ENCODE measurements at regions not wholly inside any gene's neighbourhood (a gene's known extent, or its start where the extent isn't known, plus 50 kb on each side); places are given as distances from the start of the nearest gene placed in this dataset.
"Not testable (repeated sequence)": the region's sequence is repeated elsewhere in the genome, so short reads cannot be mapped to it uniquely, and the experiment has no call there.

DNA sequence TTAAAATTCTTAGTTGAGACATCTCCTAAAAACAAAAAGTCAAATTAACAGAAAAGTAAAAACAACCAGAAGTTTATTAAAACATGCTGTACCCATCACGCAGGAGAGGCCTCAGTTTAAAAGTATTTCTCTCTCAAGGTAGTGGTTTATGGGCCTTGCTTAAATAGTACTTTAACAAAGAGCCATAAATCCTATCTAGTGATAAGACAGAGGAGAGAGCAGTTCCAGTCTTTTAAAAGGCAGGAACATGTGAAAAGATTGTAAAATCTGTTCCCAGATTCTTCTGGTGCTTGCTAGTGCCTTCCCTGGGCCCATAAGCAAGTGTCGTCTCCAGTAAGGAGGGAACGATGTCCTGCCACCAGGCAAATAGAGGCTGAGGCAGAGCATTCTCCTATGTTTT, 476.3 kb upstream of the ADGRL3 start:
- DNase-seq, result no peak

DNA sequence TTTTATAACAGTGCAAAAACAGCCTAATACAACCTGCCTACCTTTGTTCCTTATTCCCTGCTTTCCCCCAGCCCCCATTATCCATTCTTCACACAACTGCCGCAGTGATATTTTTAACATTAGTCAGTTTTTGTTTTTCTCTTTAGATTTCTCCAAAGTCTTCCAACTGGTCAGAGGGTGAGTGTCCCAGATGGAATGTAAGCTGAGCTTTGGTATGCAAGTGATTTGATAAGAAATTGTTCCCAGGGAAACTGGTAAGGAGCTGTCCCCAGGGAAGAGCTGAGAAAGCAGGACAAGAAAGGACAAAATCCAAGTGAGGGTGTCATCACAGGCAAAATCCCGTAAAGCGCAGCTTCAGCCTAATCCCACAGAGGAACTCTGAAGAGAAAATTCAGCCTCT, 475.5 kb upstream of the ADGRL3 start:
- no peak for DNase-seq

DNA sequence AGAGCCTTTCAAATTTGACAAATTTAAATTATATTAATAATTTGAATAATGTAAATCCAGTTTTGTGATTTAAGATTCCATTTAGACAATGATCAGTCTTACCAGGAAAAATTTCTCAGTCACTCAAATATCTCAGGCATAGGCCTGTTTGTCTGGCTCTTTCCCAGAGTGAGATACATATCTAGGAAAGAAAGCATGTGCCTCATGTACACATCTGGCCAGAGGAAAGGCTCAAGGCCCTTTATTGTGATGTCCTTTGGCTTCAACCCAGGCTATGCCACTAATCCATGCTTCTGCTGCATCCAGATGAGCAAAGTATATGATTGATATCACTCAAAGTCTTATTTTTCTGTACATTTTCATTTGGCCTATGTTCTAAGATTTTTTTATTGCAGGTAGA, 473.3 kb upstream of the ADGRL3 start:
- no peak for DNase-seq

DNA sequence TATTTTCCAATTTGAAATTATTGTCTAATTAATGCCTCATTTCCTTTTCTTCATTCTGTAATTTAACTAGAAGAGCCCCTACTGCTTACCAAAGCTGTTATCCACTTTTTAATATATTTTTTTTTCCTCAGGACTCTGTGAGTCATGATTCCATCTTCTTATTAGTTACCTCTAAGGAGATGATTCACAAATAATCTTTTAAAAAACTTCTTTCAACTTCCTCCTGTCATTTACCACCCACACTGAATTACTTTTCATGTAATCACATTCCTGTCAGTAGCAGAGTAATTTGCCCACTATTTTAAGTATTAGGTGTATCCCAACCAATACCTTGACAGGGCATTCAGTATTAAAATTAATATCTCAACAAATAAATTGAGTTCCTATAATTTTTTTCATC, 470.9 kb upstream of the ADGRL3 start:
- DNase-seq, result no peak

DNA sequence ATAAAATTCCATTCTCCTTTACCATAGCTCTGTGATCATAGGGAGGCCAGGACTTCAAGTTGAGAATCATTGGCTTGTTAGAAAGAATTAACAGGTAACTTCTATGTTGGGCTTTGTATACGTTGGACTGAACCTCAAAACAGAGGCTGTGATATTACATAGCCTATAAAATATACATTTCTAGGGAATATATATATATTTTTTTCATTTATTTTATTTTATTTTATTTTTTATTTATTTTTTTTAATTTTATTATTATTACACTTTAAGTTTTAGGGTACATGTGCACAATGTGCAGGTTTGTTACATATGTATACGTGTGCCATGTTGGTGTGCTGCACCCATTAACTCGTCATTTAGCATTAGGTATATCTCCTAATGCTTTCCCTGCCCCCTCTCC, 470.4 kb upstream of the ADGRL3 start:
- DNase-seq, result not testable (repeated sequence)

DNA sequence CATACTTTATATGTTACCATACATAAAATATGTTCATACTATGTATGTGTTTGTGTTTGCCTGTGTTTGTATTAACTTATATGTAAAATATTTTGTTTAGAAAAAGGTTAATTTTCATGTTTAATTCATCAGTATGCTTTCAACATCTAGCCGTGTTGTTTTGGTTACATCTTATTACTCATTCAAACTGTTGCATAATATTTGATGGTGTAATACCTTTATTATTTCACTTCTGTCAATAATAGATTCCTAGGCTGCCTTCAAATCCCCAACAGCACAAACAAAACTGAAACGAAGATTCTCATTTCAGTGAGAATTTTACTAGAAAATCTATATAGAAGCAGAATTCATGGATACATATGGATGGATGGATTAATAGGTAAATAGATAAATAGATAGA, 462.3 kb upstream of the ADGRL3 start:
- no peak for DNase-seq

DNA sequence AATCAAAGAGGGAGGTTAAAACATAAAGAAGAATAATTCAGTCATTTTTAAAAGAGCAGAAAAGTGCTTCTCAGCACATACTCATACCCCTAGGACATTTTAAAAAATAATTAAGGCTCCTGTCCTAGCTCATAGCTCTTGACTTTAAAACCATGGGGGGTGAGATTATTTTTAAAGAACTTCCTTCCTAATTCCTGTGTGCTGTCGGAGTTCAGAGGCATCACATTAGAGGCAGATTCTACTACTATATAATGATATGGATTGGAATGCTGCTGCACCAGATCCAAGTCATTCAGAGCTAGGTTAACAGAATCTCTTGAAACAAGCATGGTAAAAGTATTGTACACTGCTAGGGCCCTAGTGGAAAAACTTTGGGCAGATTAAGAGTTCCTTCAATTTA, 456.5 kb upstream of the ADGRL3 start:
- no peak for DNase-seq

DNA sequence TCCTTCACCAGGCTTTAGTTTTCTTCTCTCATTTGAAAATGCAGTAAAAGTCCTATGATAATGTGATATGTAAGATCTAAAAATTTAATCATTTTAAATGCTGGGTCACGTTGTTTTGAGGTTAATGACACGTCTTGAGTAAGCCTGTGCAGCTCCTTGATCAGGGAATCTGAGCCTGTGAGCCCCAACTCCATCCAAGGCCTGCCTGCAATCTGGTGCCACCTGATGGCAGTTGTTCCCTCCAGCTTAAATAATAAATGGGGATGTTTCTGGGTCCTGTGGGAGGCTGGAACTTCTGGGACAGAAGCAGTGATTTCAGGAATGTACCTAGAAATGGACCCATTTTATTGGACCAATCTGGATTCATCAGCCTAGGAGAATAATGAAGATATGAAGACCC, 455.4 kb upstream of the ADGRL3 start:
- DNase-seq, result no peak

- no peak for DNase-seq
Measured at GRCh38 chr4:60745800-60746571, 454.1 kb upstream of the ADGRL3 start.

GRCh38 chr4:60750962-60751361, 449.2 kb upstream of the ADGRL3 start:
- no peak for DNase-seq

GRCh38 chr4:60757986-60758680, 442.0 kb upstream of the ADGRL3 start:
- DNase-seq, result no peak

DNA sequence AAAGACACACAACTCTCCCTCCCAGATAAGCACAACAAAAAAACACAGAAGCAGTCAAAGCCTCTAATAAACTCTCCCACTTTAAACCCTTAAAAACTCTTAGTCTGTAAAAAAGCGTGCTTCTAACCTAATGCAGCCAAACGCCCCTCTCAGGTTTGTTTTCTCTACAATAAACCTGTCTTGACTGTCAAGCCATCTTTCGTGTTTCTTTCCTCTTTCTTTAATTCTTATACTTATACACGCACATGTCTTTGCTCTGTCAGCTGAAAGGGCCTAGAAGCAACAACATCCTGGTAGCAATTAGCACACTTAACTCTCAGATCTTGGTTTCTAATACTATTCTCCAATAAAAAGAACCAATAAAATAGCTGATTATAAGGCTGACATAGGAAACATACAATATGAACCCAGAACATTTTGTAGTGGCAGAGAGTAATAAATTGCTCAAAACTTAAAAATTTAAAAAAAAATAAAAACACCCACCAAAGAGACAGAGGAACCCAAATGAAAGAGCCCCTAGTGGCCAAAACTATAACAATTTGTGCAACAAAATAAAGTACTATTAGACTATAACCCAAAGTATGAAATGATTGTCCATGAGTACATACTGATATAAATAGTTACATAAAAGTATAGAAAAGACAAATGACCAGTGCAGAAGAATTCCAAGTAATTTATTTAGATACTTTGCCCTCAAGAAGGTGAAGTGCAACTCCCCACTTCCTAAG, 440.4 kb upstream of the ADGRL3 start:
- no peak for DNase-seq

DNA sequence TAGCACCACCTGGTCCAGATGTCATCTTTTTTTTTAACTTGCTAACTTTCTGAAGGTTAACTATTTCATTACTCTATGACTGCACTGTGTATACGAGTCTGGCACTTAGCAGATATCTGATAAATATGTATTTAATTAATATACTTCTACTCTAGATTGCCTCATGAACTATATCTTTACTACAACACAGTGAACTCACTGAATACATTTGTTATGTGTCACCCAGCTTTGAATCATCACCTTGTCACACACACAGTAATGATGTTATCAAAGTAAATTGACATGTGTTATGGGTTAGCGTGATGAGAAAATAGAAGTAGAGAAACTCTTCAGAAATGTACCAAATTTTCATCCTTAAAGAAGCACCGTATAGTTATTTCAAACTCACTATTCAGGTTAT, 419.3 kb upstream of the ADGRL3 start:
- no peak for DNase-seq

DNA sequence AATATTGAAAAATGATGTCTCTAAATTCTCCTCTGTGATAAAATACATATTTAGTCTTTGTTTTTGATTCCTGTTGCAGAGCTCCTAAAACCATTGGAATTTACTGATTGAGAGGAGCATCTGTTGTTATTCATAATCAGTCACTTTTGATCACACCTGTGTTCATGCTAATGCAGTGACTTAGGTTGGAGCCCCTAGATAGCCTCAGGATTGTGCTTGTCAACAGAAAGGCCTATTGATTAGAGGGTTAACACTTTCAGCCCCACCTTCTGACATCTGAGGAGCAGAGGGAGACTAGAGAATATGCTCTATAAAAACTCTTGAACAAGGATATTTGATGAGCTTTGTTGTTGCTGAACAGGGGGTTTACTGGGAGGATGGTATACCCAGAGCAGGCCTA, 409.5 kb upstream of the ADGRL3 start:
- no peak for DNase-seq

GRCh38 chr4:60794372-60794771, 405.8 kb upstream of the ADGRL3 start:
- DNase-seq, result no peak

GRCh38 chr4:60799214-60799613, 400.9 kb upstream of the ADGRL3 start:
- DNase-seq, result no peak

DNA sequence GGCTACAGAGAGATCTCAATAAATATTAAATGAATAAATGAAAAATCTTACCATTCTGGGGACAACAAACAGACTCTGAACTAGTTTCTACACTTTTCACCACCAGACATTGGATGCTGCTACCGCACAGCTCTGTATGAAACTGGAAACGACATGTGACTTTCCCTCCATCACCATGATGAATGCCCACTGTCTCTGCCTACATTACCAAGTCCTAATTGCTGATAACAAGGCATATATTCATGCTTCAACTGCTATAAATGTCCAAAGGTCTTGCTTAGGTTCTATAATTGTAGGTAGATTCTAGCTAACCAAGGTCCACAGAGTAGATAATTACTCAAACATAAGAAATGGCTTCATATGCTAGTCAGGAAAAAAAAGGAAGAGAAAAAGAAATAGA, 399.4 kb upstream of the ADGRL3 start:
- DNase-seq, result no peak

GRCh38 chr4:60805500-60806313, 394.4 kb upstream of the ADGRL3 start:
- no peak for DNase-seq

DNA sequence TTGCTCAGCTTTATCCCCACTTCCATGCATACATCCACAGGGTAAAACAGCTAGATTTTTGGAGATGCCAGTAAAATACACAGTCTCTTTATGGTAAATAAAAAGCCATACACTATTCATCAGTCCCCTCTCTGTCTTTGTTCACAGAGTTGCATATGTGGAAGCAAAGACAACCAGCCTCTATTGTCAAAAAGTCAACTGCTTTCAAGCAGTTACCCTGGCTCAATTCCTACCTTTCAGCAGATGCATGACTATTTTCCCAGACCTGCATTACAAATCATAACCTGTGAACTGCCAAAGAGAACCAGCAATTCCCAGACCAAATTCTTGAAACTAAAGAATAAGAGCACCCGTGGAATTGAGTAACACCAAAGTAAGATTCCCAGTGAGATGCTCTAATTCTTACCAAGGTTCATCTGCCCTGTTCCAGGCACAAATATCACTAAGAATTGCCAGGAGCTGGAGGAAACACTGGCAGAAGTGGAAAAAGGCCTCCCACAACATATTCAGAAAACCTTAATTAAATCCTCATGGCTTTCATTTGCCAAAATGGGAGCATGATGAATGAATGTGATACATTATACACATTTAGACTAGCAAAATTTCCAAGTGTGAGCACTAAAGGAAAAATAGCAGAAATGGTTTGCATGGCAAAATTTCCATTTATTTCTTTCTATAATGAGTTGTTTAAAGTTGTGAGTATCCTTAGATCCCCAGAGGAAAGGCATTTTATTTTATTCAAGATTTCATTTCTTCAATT, 391.2 kb upstream of the ADGRL3 start:
- no peak for DNase-seq

- no peak for DNase-seq
Measured at GRCh38 chr4:60809486-60809800, 390.7 kb upstream of the ADGRL3 start.

GRCh38 chr4:60812811-60813210, 387.3 kb upstream of the ADGRL3 start:
- no peak for DNase-seq

DNA sequence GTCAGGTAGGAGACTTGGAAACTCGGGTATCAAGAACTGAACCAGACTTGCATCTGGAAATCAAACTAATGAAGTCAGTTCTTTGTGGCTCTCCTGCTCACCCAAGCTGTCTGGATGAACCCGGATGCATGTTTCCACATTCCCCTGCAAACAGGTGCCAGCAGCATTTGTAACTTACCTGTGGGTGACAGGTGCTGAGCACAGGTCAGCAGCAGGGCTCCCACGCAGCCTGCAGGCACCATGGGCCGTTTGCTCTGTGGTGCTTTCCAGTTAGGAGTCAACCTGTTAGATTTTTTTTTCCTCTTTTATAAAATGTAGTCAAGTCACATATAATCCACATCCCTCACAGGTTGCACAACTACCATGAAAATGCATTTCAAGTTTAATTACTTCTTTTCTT, 385.6 kb upstream of the ADGRL3 start:
- DNase-seq, result no peak

- DNase-seq, result no peak
Measured at GRCh38 chr4:60817609-60818008, 382.5 kb upstream of the ADGRL3 start.
